Neuronal stem cell (in vitro differentiated cells): ENCODE measurements at regions not wholly inside any gene's neighbourhood (a gene's known extent, or its start where the extent isn't known, plus 50 kb on each side); places are given as distances from the start of the nearest gene placed in this dataset.

Experiments
- DNase-seq: peaks from one replicate; pipeline ENCODE4 v3.0.0-alpha.2; 2013; ENCODE audit warnings: low spot score
- H2AFZ ChIP-seq: one replicate; pipeline ENCODE4 v1.6.1; 2013; ENCODE audit warnings: mild to moderate bottlenecking, low read length, inconsistent platforms
- H2AK5ac ChIP-seq: 2 replicates; pipeline ENCODE4 v1.6.1; 2013; ENCODE audit warnings: low read depth, mild to moderate bottlenecking, inconsistent platforms, low read length, moderate library complexity, mixed read lengths
- H2BK120ac ChIP-seq: 2 replicates; pipeline ENCODE4 v1.6.1; 2013; ENCODE audit warnings: low read depth, mild to moderate bottlenecking, inconsistent platforms, low read length, moderate library complexity, mixed read lengths
- H2BK12ac ChIP-seq: one replicate; pipeline ENCODE4 v1.6.1; 2013; ENCODE audit warnings: low read length, inconsistent platforms
- H2BK15ac ChIP-seq: 2 replicates; pipeline ENCODE4 v1.6.1; 2013; ENCODE audit warnings: mild to moderate bottlenecking, low read length, inconsistent platforms, mixed read lengths
- H2BK5ac ChIP-seq: one replicate; pipeline ENCODE4 v1.6.1; 2013; ENCODE audit warnings: inconsistent platforms, mild to moderate bottlenecking, low read length, moderate library complexity
- H3K14ac ChIP-seq: one replicate; pipeline ENCODE4 v1.6.1; 2013; ENCODE audit warnings: low read length, inconsistent platforms
- H3K18ac ChIP-seq: 2 replicates; pipeline ENCODE4 v1.6.1; 2013; ENCODE audit warnings: low read length, inconsistent platforms
- H3K23ac ChIP-seq: 2 replicates; pipeline ENCODE4 v1.6.1; 2013; ENCODE audit warnings: low read depth, mild to moderate bottlenecking, mixed read lengths, low read length, inconsistent platforms; ENCODE audit not compliant: poor library complexity
- H3K27ac ChIP-seq: replicated peaks from 3 replicates; pipeline ENCODE4 v1.5.1; 2013; ENCODE audit warnings: low read length, inconsistent platforms
- H3K27me3 ChIP-seq, 3 experiments: 2 replicates each; pipeline ENCODE4 v1.6.1; 2013; ENCODE audit warnings: low read length in 3 of 3, mild to moderate bottlenecking in 2 of 3, inconsistent platforms in 1 of 3, low read depth in 1 of 3, mixed read lengths in 1 of 3, moderate library complexity in 1 of 3; ENCODE audit not compliant: control insufficient read depth in 3 of 3, insufficient read depth in 3 of 3
- H3K36me3 ChIP-seq, 2 donors: replicated peaks in 1 of 2; 2 replicates each; pipeline ENCODE4 v1.6.1; 2013; ENCODE audit warnings: low read length in 2 of 2; ENCODE audit not compliant: control insufficient read depth in 2 of 2, insufficient read depth in 2 of 2
- H3K4ac ChIP-seq: 2 replicates; pipeline ENCODE4 v1.6.1; 2013; ENCODE audit warnings: inconsistent platforms, mild to moderate bottlenecking, low read length, moderate library complexity
- H3K4me1 ChIP-seq, 2 donors: 1 replicate in 1 of 2; 2 replicates in 1 of 2; pipeline ENCODE4 v1.6.1; 2013; ENCODE audit warnings: low read length in 2 of 2, low read depth in 1 of 2; ENCODE audit not compliant: control insufficient read depth in 2 of 2, insufficient read depth in 1 of 2
- H3K4me2 ChIP-seq: one replicate; pipeline ENCODE4 v1.6.1; 2013; ENCODE audit warnings: mild to moderate bottlenecking, low read length, inconsistent platforms; ENCODE audit not compliant: insufficient read depth, poor library complexity, severe bottlenecking
- H3K4me3 ChIP-seq, 2 donors: 2 replicates each; pipeline ENCODE4 v1.5.1; 2013; ENCODE audit warnings: low read length in 2 of 2, mild to moderate bottlenecking in 2 of 2, inconsistent platforms in 1 of 2, moderate library complexity in 1 of 2
- H3K79me1 ChIP-seq: one replicate; pipeline ENCODE4 v1.6.1; 2013; ENCODE audit warnings: low read depth, mild to moderate bottlenecking, inconsistent platforms, low read length, moderate library complexity
- H3K9ac ChIP-seq: one replicate; pipeline ENCODE4 v1.6.1; 2013; ENCODE audit warnings: mild to moderate bottlenecking, low read depth, low read length, inconsistent platforms; ENCODE audit not compliant: poor library complexity
- H3K9me3 ChIP-seq, 2 donors: replicated peaks in 1 of 2; 2 replicates each; pipeline versions ENCODE3 to v1.6.1; 2013; ENCODE audit warnings: low read length in 2 of 2, mild to moderate bottlenecking in 2 of 2, inconsistent platforms in 1 of 2, low read depth in 1 of 2, mixed read lengths in 1 of 2, moderate library complexity in 1 of 2; ENCODE audit not compliant: control insufficient read depth in 2 of 2, insufficient read depth in 1 of 2
- H4K8ac ChIP-seq: one replicate; pipeline ENCODE4 v1.6.1; 2013; ENCODE audit warnings: low read depth, mild to moderate bottlenecking, inconsistent platforms, low read length, moderate library complexity
- H4K91ac ChIP-seq: one replicate; pipeline ENCODE4 v1.6.1; 2013; ENCODE audit warnings: low read length, low read depth, mild to moderate bottlenecking, inconsistent platforms; ENCODE audit not compliant: poor library complexity
- WGBS, 2 donors: extraction: QIAGEN DNeasy Blood & Tissue Kit; methylation state at CpG; one replicate each; pipeline ENCODE4 v1.1.7; 2013; ENCODE audit warnings: missing lambda C conversion rate in 2 of 2, mixed read lengths in 1 of 2; ENCODE audit not compliant: insufficient read length in 2 of 2, insufficient replicate concordance in 1 of 2; ENCODE audit errors: extremely low coverage in 2 of 2; 5-methylcytosine and 5-hydroxymethylcytosine counted together

DNA sequence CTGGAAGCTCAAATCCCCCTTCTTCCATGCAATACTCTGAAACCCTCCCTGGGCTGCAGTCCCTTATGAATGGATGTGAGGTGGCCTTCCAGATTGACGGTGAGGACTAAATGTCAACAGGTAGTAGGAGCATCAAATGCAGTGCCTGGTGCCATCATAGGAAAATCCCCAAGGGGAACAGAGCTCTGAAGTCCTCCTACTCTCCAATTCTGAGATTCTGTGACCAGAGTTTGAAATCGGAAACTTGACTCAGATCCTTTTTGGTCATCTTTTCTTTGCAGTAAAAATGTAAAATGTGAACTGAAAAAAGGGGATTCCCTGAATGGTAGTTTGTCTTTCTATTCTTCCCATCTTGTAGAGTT is 68.8 kb upstream of the TJP1 start:
- Histone ChIP-seq H2BK15ac (no peak overlapping the region), H3K79me1 (no peaks in the 10 kb centered on the region), H2AK5ac (no peak overlapping the region), H3K4me1 (peaks cover 7 to 17% of the 10 kb centered on the region in 2 donors), H3K4ac (no peak overlapping the region), H2BK5ac (no peak overlapping the region), H3K27me3 (peaks cover 0 to 2% (median 0%) of the 10 kb centered on the region in 3 experiments), H3K9ac (no peak overlapping the region), H3K27ac (no peak overlapping the region), H3K4me2 (no peak overlapping the region), H3K4me3 (no peak overlapping the region), H3K9me3 (no peaks in the 10 kb centered on the region), H4K91ac (no peak overlapping the region), H2BK12ac (no peak overlapping the region), H2AFZ (no peak overlapping the region), H3K23ac (no peak overlapping the region), H2BK120ac (no peak overlapping the region), H3K18ac (no peak overlapping the region), H3K36me3 (no peaks in the 10 kb centered on the region), H4K8ac (no peak overlapping the region), H3K14ac (no peak overlapping the region)
- no CpG with 5 or more reads among the region's 2 CpGs for WGBS, 2 donors
- no peak for DNase-seq

- peaks cover 7 to 17% of the 10 kb centered on the region in 2 donors for H3K4me1 ChIP-seq
- H3K79me1 ChIP-seq = no peaks in the 10 kb centered on the region
- H3K4ac ChIP-seq = no peak overlapping the region
- WGBS, 2 donors = no CpG with 5 or more reads among the region's 6 CpGs
- no peak overlapping the region for H4K91ac ChIP-seq
- no peak overlapping the region for H2BK120ac ChIP-seq
- H3K4me2 ChIP-seq = no peak overlapping the region
- H3K36me3 ChIP-seq = no peaks in the 10 kb centered on the region
- no peak overlapping the region for H3K27ac ChIP-seq
- H3K9ac ChIP-seq = no peak overlapping the region
- H4K8ac ChIP-seq = no peak overlapping the region
- no peak overlapping the region for H2BK15ac ChIP-seq
- peak overlapping the region; percentile 39 for H2AFZ ChIP-seq
- H3K14ac ChIP-seq = no peak overlapping the region
- no peak overlapping the region for H2BK12ac ChIP-seq
- H2AK5ac ChIP-seq = no peak overlapping the region
- H3K9me3 ChIP-seq = no peaks in the 10 kb centered on the region
- H3K27me3 ChIP-seq = peaks cover 0 to 2% (median 0%) of the 10 kb centered on the region in 3 experiments
- H3K18ac ChIP-seq = no peak overlapping the region
- H2BK5ac ChIP-seq = no peak overlapping the region
- no peak overlapping the region for H3K4me3 ChIP-seq
- no peak overlapping the region for H3K23ac ChIP-seq
- no peak for DNase-seq
Observed at GRCh38 chr15:29890336-29891095, 68.2 kb upstream of the TJP1 start.

DNA sequence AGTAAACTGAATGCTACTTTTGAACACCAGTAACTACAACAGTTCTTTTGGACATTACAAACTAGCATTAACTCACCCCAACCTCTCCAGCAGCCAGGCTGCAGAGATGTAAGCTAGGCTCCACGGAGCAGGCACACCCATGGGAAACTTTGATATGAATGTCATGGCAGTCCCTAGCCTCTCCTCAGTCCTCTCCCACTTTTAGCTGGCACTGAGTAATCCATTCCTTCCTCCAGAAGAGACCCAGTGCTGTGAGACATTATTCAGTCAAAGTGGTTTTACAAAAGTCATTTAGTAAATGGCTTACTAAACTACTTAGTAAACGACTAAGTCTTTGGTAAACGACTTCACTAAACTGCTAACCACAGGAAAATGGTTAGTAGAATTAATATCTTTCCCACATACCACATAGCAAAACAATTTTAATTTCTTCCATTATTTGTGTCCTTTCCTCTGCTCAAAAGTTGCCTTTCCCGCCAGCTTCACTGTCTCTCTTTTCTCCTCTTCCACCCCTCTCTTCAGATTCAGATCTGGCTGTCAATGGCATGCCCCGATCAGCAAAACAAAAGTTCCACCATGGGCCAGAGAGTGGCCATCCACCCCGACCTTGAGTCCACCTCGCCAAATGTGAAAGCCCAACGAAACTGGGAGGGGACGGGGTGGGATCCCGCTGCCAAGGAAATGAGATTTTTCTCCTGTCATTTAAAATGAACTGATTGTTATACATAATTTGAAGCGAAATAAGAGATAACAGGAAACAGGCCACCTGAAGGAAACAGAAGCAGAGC is 67.5 kb upstream of the TJP1 start:
- no peak overlapping the region for H4K91ac ChIP-seq
- DNase-seq = no peak
- H3K27ac ChIP-seq = no peak overlapping the region

DNA sequence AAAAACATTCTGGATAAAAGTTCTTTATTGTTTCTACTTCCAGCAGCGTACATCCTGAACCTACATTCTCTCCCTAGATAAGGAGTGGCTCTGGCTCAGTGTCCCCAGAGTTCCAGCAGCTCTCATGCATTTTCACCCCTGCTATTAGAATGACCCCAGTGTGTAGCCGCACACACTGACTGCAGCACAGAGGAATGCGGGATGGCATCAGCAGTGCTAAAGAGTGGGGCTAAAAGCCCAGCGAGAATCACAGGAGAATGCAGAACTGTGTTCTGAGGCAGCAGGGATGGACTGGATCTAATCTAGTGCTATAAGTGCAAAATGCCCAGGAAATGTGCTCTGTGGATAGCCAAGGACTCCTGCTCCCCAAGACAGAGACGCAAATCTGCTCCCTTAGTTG is 66.4 kb upstream of the TJP1 start:
- no peak overlapping the region for H2BK12ac ChIP-seq
- H3K9me3 ChIP-seq = no peaks in the 10 kb centered on the region
- H3K14ac ChIP-seq = no peak overlapping the region
- no peak overlapping the region for H3K4me2 ChIP-seq
- H2BK5ac ChIP-seq = no peak overlapping the region
- H3K4me3 ChIP-seq = no peak overlapping the region
- H3K23ac ChIP-seq = no peak overlapping the region
- H4K91ac ChIP-seq = no peak overlapping the region
- H3K9ac ChIP-seq = no peak overlapping the region
- no peak overlapping the region for H3K4ac ChIP-seq
- H3K79me1 ChIP-seq = no peaks in the 10 kb centered on the region
- no peak overlapping the region for H2AK5ac ChIP-seq
- no peak overlapping the region for H2BK15ac ChIP-seq
- no peaks in the 10 kb centered on the region for H3K36me3 ChIP-seq
- WGBS, 2 donors = no CpG with 5 or more reads among the region's 5 CpGs
- no peak for DNase-seq
- H2BK120ac ChIP-seq = no peak overlapping the region
- no peak overlapping the region for H4K8ac ChIP-seq
- H3K27ac ChIP-seq = no peak overlapping the region
- peaks cover 8 to 17% of the 10 kb centered on the region in 2 donors for H3K4me1 ChIP-seq
- peak overlapping the region; percentile 67 for H2AFZ ChIP-seq
- peak overlapping the region; percentile 61 for H3K18ac ChIP-seq
- peaks cover 0 to 2% (median 0%) of the 10 kb centered on the region in 3 experiments for H3K27me3 ChIP-seq

More for the DNA sequence above, 67.5 kb upstream of the TJP1 start:
- H2BK12ac ChIP-seq = no peak overlapping the region
- no peak overlapping the region for H3K4ac ChIP-seq
- peaks cover 0 to 2% (median 0%) of the 10 kb centered on the region in 3 experiments for H3K27me3 ChIP-seq
- no peaks in the 10 kb centered on the region for H3K9me3 ChIP-seq
- no peak overlapping the region for H3K23ac ChIP-seq
- WGBS, 2 donors = no CpG with 5 or more reads among the region's 11 CpGs
- no peak overlapping the region for H4K8ac ChIP-seq
- no peak overlapping the region for H3K9ac ChIP-seq
- no peak overlapping the region for H2BK5ac ChIP-seq
- no peaks in the 10 kb centered on the region for H3K36me3 ChIP-seq
- no peak overlapping the region for H2BK15ac ChIP-seq
- H3K4me3 ChIP-seq = no peak overlapping the region
- no peak overlapping the region for H2BK120ac ChIP-seq
- H2AFZ ChIP-seq = peak overlapping the region; percentile 39
- no peak overlapping the region for H3K4me2 ChIP-seq
- no peak overlapping the region for H2AK5ac ChIP-seq
- H3K14ac ChIP-seq = no peak overlapping the region
- H3K4me1 ChIP-seq = peaks cover 8 to 17% of the 10 kb centered on the region in 2 donors
- H3K18ac ChIP-seq = no peak overlapping the region
- H3K79me1 ChIP-seq = no peaks in the 10 kb centered on the region
